MV-4-11 (cell line): ENCODE measurements at regions not wholly inside any gene's neighbourhood (a gene's known extent, or its start where the extent isn't known, plus 50 kb on each side); places are given as distances from the start of the nearest gene placed in this dataset.
"Not testable (repeated sequence)": the region's sequence is repeated elsewhere in the genome, so short reads cannot be mapped to it uniquely, and the experiment has no call there.

Source experiments
- DNase-seq: peaks from one replicate; lab custom pipeline; 2025; lab: John Stamatoyannopoulos, UW

- no peak for DNase-seq
These were observed 295.4 kb upstream of the USP25 start for GRCh38 chr21:15434163-15434905.

- peak; percentile 72 for DNase-seq
These were observed 293.8 kb upstream of the USP25 start for GRCh38 chr21:15436031-15436430.

- peak; percentile 99 for DNase-seq
These were observed 291.9 kb upstream of the USP25 start for GRCh38 chr21:15437883-15438282.

GRCh38 chr21:15439726-15440125 is 290.1 kb upstream of the USP25 start:
- DNase-seq = no peak

GRCh38 chr21:15441060-15441493 is 288.7 kb upstream of the USP25 start:
- no peak for DNase-seq

- no peak for DNase-seq
These were observed 287.8 kb upstream of the USP25 start for GRCh38 chr21:15441992-15442391.

- peak; percentile 51 for DNase-seq
These were observed 286.9 kb upstream of the USP25 start for GRCh38 chr21:15442743-15443469.

GRCh38 chr21:15443740-15444117 is 286.1 kb upstream of the USP25 start:
- no peak for DNase-seq

- DNase-seq = no peak
These were observed 285.4 kb upstream of the USP25 start for GRCh38 chr21:15444118-15444960.

- DNase-seq = peak; percentile 82
These were observed 284.5 kb upstream of the USP25 start for GRCh38 chr21:15445327-15445726.

- DNase-seq = peak; percentile 60
These were observed 283.6 kb upstream of the USP25 start for GRCh38 chr21:15446223-15446622.

GRCh38 chr21:15449556-15449955 is 280.2 kb upstream of the USP25 start:
- DNase-seq = no peak

GRCh38 chr21:15453261-15453660 is 276.5 kb upstream of the USP25 start:
- no peak for DNase-seq

GRCh38 chr21:15453785-15454184 is 276.0 kb upstream of the USP25 start:
- DNase-seq = not testable (repeated sequence)

GRCh38 chr21:15454931-15455330 is 274.9 kb upstream of the USP25 start:
- DNase-seq = not testable (repeated sequence)

- DNase-seq = no peak
These were observed 273.8 kb upstream of the USP25 start for GRCh38 chr21:15455819-15456462.

GRCh38 chr21:15457965-15458364 is 271.8 kb upstream of the USP25 start:
- no peak for DNase-seq

GRCh38 chr21:15462092-15462491 is 267.7 kb upstream of the USP25 start:
- no peak for DNase-seq

GRCh38 chr21:15466329-15466728 is 263.5 kb upstream of the USP25 start:
- DNase-seq = no peak

GRCh38 chr21:15468368-15468767 is 261.4 kb upstream of the USP25 start:
- DNase-seq = no peak

- no peak for DNase-seq
These were observed 257.4 kb upstream of the USP25 start for GRCh38 chr21:15472108-15473040.
